T-cell (primary cell): ENCODE measurements at regions not wholly inside any gene's neighbourhood (a gene's known extent, or its start where the extent isn't known, plus 50 kb on each side); places are given as distances from the start of the nearest gene placed in this dataset.
"Not testable (repeated sequence)": the region's sequence is repeated elsewhere in the genome, so short reads cannot be mapped to it uniquely, and the experiment has no call there.

Experiments used
- ATAC-seq, 4 experiments: fragments of 200-7000 bp in 3 of 4; fragments of 150-1000 bp in 1 of 4; cut with Tn5 transposase; replicated peaks in 1 of 4; 1 replicate in 3 of 4; 2 replicates in 1 of 4; pipeline ENCODE4 v1.10.0; 2021; ENCODE audit warnings: moderate library complexity in 3 of 4, mild to moderate bottlenecking in 2 of 4, moderate number of reproducible peaks in 1 of 4
- CTCF ChIA-PET, 2 donors: fragments of 300-600 bp; sonication (Branson Sonifier 250); formaldehyde crosslinking; loops; one replicate each; lab custom pipeline; 2022; ENCODE audit warnings: antibody characterized with exemption in 2 of 2; lab: Charles Lee
- POLR2A ChIA-PET, 2 donors: fragments of 300-600 bp; sonication (Branson Sonifier 250); formaldehyde crosslinking; loops; one replicate each; lab custom pipeline; 2022; ENCODE audit warnings: antibody characterized with exemption in 2 of 2; lab: Charles Lee
- DNase-seq, 35 experiments: peaks; one replicate each; pipeline versions ENCODE4 v3.0.0 to v3.0.0-alpha.2; 2013 to 2023
- H3K27ac ChIP-seq: one replicate; pipeline ENCODE4 v1.5.1; 2013; ENCODE audit warnings: low read length
- H3K27me3 ChIP-seq, 2 experiments: replicated peaks in 1 of 2; 1 replicate in 1 of 2; 2 replicates in 1 of 2; pipeline versions ENCODE4 v1.6.1 to v1.7.0; 2013; ENCODE audit warnings: low read length in 1 of 2, mixed read lengths in 1 of 2; ENCODE audit not compliant: control insufficient read depth in 2 of 2, insufficient read depth in 2 of 2; ENCODE audit errors: extremely low read depth in 1 of 2
- H3K36me3 ChIP-seq, 2 donors: 1 replicate in 1 of 2; 2 replicates in 1 of 2; pipeline versions ENCODE4 v1.6.1 to v1.7.0; 2013; ENCODE audit warnings: low read length in 1 of 2; ENCODE audit not compliant: control insufficient read depth in 2 of 2, insufficient read depth in 1 of 2; ENCODE audit errors: extremely low read depth in 1 of 2
- H3K4me1 ChIP-seq, 2 experiments: 1 replicate in 1 of 2; 2 replicates in 1 of 2; pipeline versions ENCODE4 v1.6.1 to v1.7.0; 2013; ENCODE audit warnings: low read length in 2 of 2, mixed read lengths in 1 of 2; ENCODE audit not compliant: insufficient read depth in 2 of 2, control insufficient read depth in 1 of 2; ENCODE audit errors: extremely low read depth in 1 of 2
- H3K4me3 ChIP-seq, 2 donors: 1 replicate in 1 of 2; 2 replicates in 1 of 2; pipeline versions ENCODE4 v1.5.1 to v1.7.0; 2013; ENCODE audit warnings: mild to moderate bottlenecking in 2 of 2, low read length in 1 of 2, moderate library complexity in 1 of 2; ENCODE audit not compliant: control insufficient read depth in 1 of 2; ENCODE audit errors: extremely low read depth in 1 of 2
- H3K9me3 ChIP-seq: 2 replicates; pipeline ENCODE4 v1.7.0; 2013
- H3K27ac Mint-ChIP-seq, 2 donors: one replicate each; pipeline ENCODE4 v1.8.0; 2020 to 2021; ENCODE audit warnings: mild to moderate bottlenecking in 2 of 2, mixed read lengths in 2 of 2
- H3K27me3 Mint-ChIP-seq, 2 donors: one replicate each; pipeline ENCODE4 v1.8.0; 2021 to 2022; ENCODE audit warnings: mixed read lengths in 2 of 2
- H3K36me3 Mint-ChIP-seq: one replicate; pipeline ENCODE4 v1.8.0; 2021; ENCODE audit warnings: mixed read lengths
- H3K4me1 Mint-ChIP-seq, 3 donors: one replicate each; pipeline ENCODE4 v1.8.0; 2020 to 2022; ENCODE audit warnings: mixed read lengths in 3 of 3, mild to moderate bottlenecking in 1 of 3
- H3K4me3 Mint-ChIP-seq, 3 donors: one replicate each; pipeline ENCODE4 v1.8.0; 2020 to 2022; ENCODE audit warnings: mild to moderate bottlenecking in 3 of 3, mixed read lengths in 3 of 3, moderate library complexity in 3 of 3
- H3K9me3 Mint-ChIP-seq, 3 donors: one replicate each; pipeline ENCODE4 v1.8.0; 2020 to 2022; ENCODE audit warnings: mixed read lengths in 3 of 3
- WGBS: methylation state at CpG from one replicate; pipeline ENCODE4 v1.1.5; 2013; ENCODE audit warnings: missing lambda C conversion rate; ENCODE audit not compliant: insufficient coverage; 5-methylcytosine and 5-hydroxymethylcytosine counted together

GRCh38 chr2:184993746-184994145 is 395.4 kb downstream of the ZNF804A start:
- ChIA-PET CTCF (no interaction called here), POLR2A (no interaction called here)
- no peaks in the 10 kb centered on the region for H3K27me3 Mint-ChIP-seq
- H3K27ac Mint-ChIP-seq: no peak overlapping the region
- H3K4me1 Mint-ChIP-seq: no peaks in the 10 kb centered on the region
- DNase-seq (no peak), ATAC-seq (no peak)
- Histone ChIP-seq H3K27me3 (no peaks in the 10 kb centered on the region), H3K9me3 (no peaks in the 10 kb centered on the region), H3K4me1 (no peaks in the 10 kb centered on the region), H3K27ac (no peak overlapping the region), H3K36me3 (no peaks in the 10 kb centered on the region), H3K4me3 (no peak overlapping the region)
- H3K4me3 Mint-ChIP-seq: no peak overlapping the region
- H3K9me3 Mint-ChIP-seq: peaks cover 0 to 9% (median 3%) of the 10 kb centered on the region in 3 donors
- H3K36me3 Mint-ChIP-seq: no peaks in the 10 kb centered on the region
- no CpG with 5 or more reads among the region's 2 CpGs for WGBS

GRCh38 chr2:185006481-185006880 is 408.2 kb downstream of the ZNF804A start:
- ChIA-PET CTCF (no interaction called here), POLR2A (no interaction called here)
- Mint-ChIP-seq H3K4me1 (no peaks in the 10 kb centered on the region), H3K4me3 (no peak overlapping the region), H3K36me3 (no peaks in the 10 kb centered on the region), H3K27me3 (no peaks in the 10 kb centered on the region), H3K9me3 (peaks cover 21 to 51% (median 28%) of the 10 kb centered on the region in 3 donors), H3K27ac (no peak overlapping the region)
- DNase-seq (no peak), ATAC-seq (no peak)
- no peak overlapping the region for H3K27ac ChIP-seq
- H3K4me3 ChIP-seq: no peak overlapping the region
- H3K36me3 ChIP-seq: no peaks in the 10 kb centered on the region
- H3K27me3 ChIP-seq: no peaks in the 10 kb centered on the region
- WGBS: 72% methylated on average over 4 of the region's 4 CpGs
- no peaks in the 10 kb centered on the region for H3K4me1 ChIP-seq
- no peaks in the 10 kb centered on the region for H3K9me3 ChIP-seq

GRCh38 chr2:185012643-185013042 is 414.3 kb downstream of the ZNF804A start:
- no peak overlapping the region for H3K4me3 Mint-ChIP-seq
- peaks cover 11 to 57% (median 37%) of the 10 kb centered on the region in 3 donors for H3K9me3 Mint-ChIP-seq
- no peaks in the 10 kb centered on the region for H3K27me3 ChIP-seq
- H3K27me3 Mint-ChIP-seq: no peaks in the 10 kb centered on the region
- CTCF ChIA-PET: no interaction called here
- no peaks in the 10 kb centered on the region for H3K4me1 Mint-ChIP-seq
- POLR2A ChIA-PET: no interaction called here
- ATAC-seq (no peak), DNase-seq (no peak)
- H3K27ac Mint-ChIP-seq: no peak overlapping the region
- no peaks in the 10 kb centered on the region for H3K9me3 ChIP-seq
- no peaks in the 10 kb centered on the region for H3K36me3 ChIP-seq
- H3K36me3 Mint-ChIP-seq: no peaks in the 10 kb centered on the region
- WGBS: no CpG with 5 or more reads among the region's 3 CpGs
- no peak overlapping the region for H3K27ac ChIP-seq
- H3K4me3 ChIP-seq: no peak overlapping the region
- no peaks in the 10 kb centered on the region for H3K4me1 ChIP-seq

- Mint-ChIP-seq H3K27ac (no peak overlapping the region), H3K4me3 (no peak overlapping the region), H3K4me1 (no peaks in the 10 kb centered on the region), H3K36me3 (no peaks in the 10 kb centered on the region), H3K9me3 (peaks cover 11 to 46% (median 31%) of the 10 kb centered on the region in 3 donors), H3K27me3 (no peaks in the 10 kb centered on the region)
- CTCF ChIA-PET: no interaction called here
- no peak overlapping the region for H3K4me3 ChIP-seq
- H3K9me3 ChIP-seq: no peaks in the 10 kb centered on the region
- H3K27me3 ChIP-seq: no peaks in the 10 kb centered on the region
- ATAC-seq: no peak
- POLR2A ChIA-PET: no interaction called here
- H3K4me1 ChIP-seq: no peaks in the 10 kb centered on the region
- H3K36me3 ChIP-seq: no peaks in the 10 kb centered on the region
- H3K27ac ChIP-seq: no peak overlapping the region
- DNase-seq: no peak
Observed at GRCh38 chr2:185014076-185014475, 415.7 kb downstream of the ZNF804A start.

GRCh38 chr2:185025891-185026290 is 427.6 kb downstream of the ZNF804A start:
- H3K36me3 Mint-ChIP-seq, H3K9me3 ChIP-seq, DNase-seq, H3K36me3 ChIP-seq, H3K4me3 Mint-ChIP-seq, H3K27me3 Mint-ChIP-seq, CTCF ChIA-PET, POLR2A ChIA-PET, H3K4me3 ChIP-seq, H3K4me1 ChIP-seq, ATAC-seq, H3K27me3 ChIP-seq, H3K4me1 Mint-ChIP-seq, H3K27ac ChIP-seq, H3K27ac Mint-ChIP-seq: not testable (repeated sequence)
- peaks cover 12 to 24% (median 15%) of the 10 kb centered on the region in 3 donors for H3K9me3 Mint-ChIP-seq
- WGBS: no CpG with 5 or more reads among the region's 3 CpGs

- Histone ChIP-seq H3K9me3 (no peaks in the 10 kb centered on the region), H3K4me1 (no peaks in the 10 kb centered on the region), H3K27me3 (no peaks in the 10 kb centered on the region), H3K4me3 (no peak overlapping the region), H3K36me3 (no peaks in the 10 kb centered on the region), H3K27ac (no peak overlapping the region)
- H3K27me3 Mint-ChIP-seq: no peaks in the 10 kb centered on the region
- H3K27ac Mint-ChIP-seq: no peak overlapping the region
- H3K4me3 Mint-ChIP-seq: no peak overlapping the region
- peaks cover 3 to 38% (median 21%) of the 10 kb centered on the region in 3 donors for H3K9me3 Mint-ChIP-seq
- WGBS: no CpG with 5 or more reads among the region's 4 CpGs
- DNase-seq: no peak
- H3K4me1 Mint-ChIP-seq: no peaks in the 10 kb centered on the region
- no peak for ATAC-seq
- CTCF ChIA-PET: no interaction called here
- POLR2A ChIA-PET: interaction anchor here in 1 of 2 donors (0.6 kb wide), 1 partner anchor 143 kb away, joined by 4 read pairs; no protein-coding TSS in a partner anchor
- no peaks in the 10 kb centered on the region for H3K36me3 Mint-ChIP-seq
Observed at GRCh38 chr2:185035906-185036305, 437.6 kb downstream of the ZNF804A start.

GRCh38 chr2:185044323-185044874 is 446.1 kb downstream of the ZNF804A start:
- H3K4me1 Mint-ChIP-seq: no peaks in the 10 kb centered on the region
- H3K4me3 Mint-ChIP-seq: no peak overlapping the region
- no peak overlapping the region for H3K4me3 ChIP-seq
- H3K27ac ChIP-seq: no peak overlapping the region
- H3K9me3 ChIP-seq: no peaks in the 10 kb centered on the region
- peaks cover 8 to 53% (median 17%) of the 10 kb centered on the region in 3 donors for H3K9me3 Mint-ChIP-seq
- DNase-seq: no peak
- CTCF ChIA-PET: no interaction called here
- H3K4me1 ChIP-seq: no peaks in the 10 kb centered on the region
- 74% methylated on average over 4 of the region's 7 CpGs for WGBS
- ATAC-seq: no peak
- no peaks in the 10 kb centered on the region for H3K36me3 ChIP-seq
- POLR2A ChIA-PET: no interaction called here
- no peaks in the 10 kb centered on the region for H3K27me3 Mint-ChIP-seq
- H3K27ac Mint-ChIP-seq: no peak overlapping the region
- no peaks in the 10 kb centered on the region for H3K27me3 ChIP-seq
- no peaks in the 10 kb centered on the region for H3K36me3 Mint-ChIP-seq
